Fibroblast of lung (primary cell): ENCODE measurements at regions not wholly inside any gene's neighbourhood (a gene's known extent, or its start where the extent isn't known, plus 50 kb on each side); places are given as distances from the start of the nearest gene placed in this dataset.
A peak's percentile ranks its signal among the peaks of the same experiment; 100 is the strongest.

Experiments used
- DNase-seq, 2 donors: peaks; one replicate each; pipeline versions ENCODE4 v3.0.0 to v3.0.0-alpha.2; 2010; ENCODE audit warnings: low read depth in 2 of 2
- H2AFZ ChIP-seq: 2 replicates; pipeline ENCODE4 v1.5.1; 2012; ENCODE audit warnings: low read length, control low read depth, inconsistent platforms
- H3K27ac ChIP-seq: 2 replicates; pipeline ENCODE4 v1.5.1; 2011; ENCODE audit warnings: low read length, control low read depth; ENCODE audit not compliant: insufficient read depth
- H3K27me3 ChIP-seq: 2 replicates; pipeline ENCODE4 v1.5.1; 2011; ENCODE audit warnings: mild to moderate bottlenecking, low read length; ENCODE audit not compliant: control insufficient read depth, insufficient read depth
- H3K36me3 ChIP-seq: 2 replicates; pipeline ENCODE4 v1.5.1; 2011; ENCODE audit warnings: low read length; ENCODE audit not compliant: control insufficient read depth, insufficient read depth
- H3K4me1 ChIP-seq: 2 replicates; pipeline ENCODE4 v1.5.1; 2011; ENCODE audit warnings: low read length; ENCODE audit not compliant: control insufficient read depth, insufficient read depth; ENCODE audit errors: extremely low read depth
- H3K4me2 ChIP-seq: 2 replicates; pipeline ENCODE4 v1.5.1; 2011; ENCODE audit warnings: low read length, control low read depth; ENCODE audit not compliant: insufficient read depth; ENCODE audit errors: extremely low read depth
- H3K4me3 ChIP-seq, 4 experiments: fragments of 200-600 bp in 1 of 4; sonication (generic) in 1 of 4; replicated peaks in 1 of 4; 2 replicates each; pipeline ENCODE4 v1.5.1; 2011 to 2016; ENCODE audit warnings: low read length in 4 of 4, low read depth in 3 of 4, mild to moderate bottlenecking in 3 of 4, control low read depth in 2 of 4, inconsistent platforms in 1 of 4, mixed read lengths in 1 of 4; ENCODE audit not compliant: insufficient read depth in 1 of 4; ENCODE audit errors: control extremely low read depth in 1 of 4
- H3K79me2 ChIP-seq: 2 replicates; pipeline ENCODE4 v1.5.1; 2012; ENCODE audit warnings: mild to moderate bottlenecking, low read length, inconsistent platforms; ENCODE audit not compliant: control insufficient read depth, insufficient read depth
- H3K9ac ChIP-seq: 2 replicates; pipeline ENCODE4 v1.5.1; 2011; ENCODE audit warnings: mild to moderate bottlenecking, low read length, control low read depth; ENCODE audit not compliant: insufficient read depth
- H3K9me3 ChIP-seq: 2 replicates; pipeline ENCODE4 v1.5.1; 2012; ENCODE audit warnings: low read depth, low read length; ENCODE audit not compliant: control insufficient read depth, insufficient read depth
- H4K20me1 ChIP-seq: 2 replicates; pipeline ENCODE4 v1.5.1; 2011; ENCODE audit warnings: low read length; ENCODE audit not compliant: control insufficient read depth, insufficient read depth; ENCODE audit errors: extremely low read depth
- CTCF ChIP-seq, 2 donors: IDR thresholded peaks in 1 of 2; conservative IDR thresholded peaks in 1 of 2; 1 replicate in 1 of 2; 2 replicates in 1 of 2; pipeline ENCODE4 v1.5.1; 2011 to 2012; ENCODE audit warnings: low read length in 2 of 2, control low read depth in 1 of 2, inconsistent platforms in 1 of 2, low read depth in 1 of 2, mild to moderate bottlenecking in 1 of 2
- EZH2 ChIP-seq: IDR thresholded peaks from 2 replicates; pipeline ENCODE4 v1.5.1; 2012; ENCODE audit warnings: low read length, control low read depth, mild to moderate bottlenecking; ENCODE audit errors: missing control alignments

- Histone ChIP-seq H3K4me1 (no peaks in the 10 kb centered on the region), H3K27ac (no peak overlapping the region), H3K36me3 (no peaks in the 10 kb centered on the region), H4K20me1 (no peaks in the 10 kb centered on the region), H3K4me3 (no peak overlapping the region), H3K27me3 (no peaks in the 10 kb centered on the region), H3K4me2 (no peak overlapping the region), H3K9ac (no peak overlapping the region), H3K9me3 (no peaks in the 10 kb centered on the region), H3K79me2 (no peaks in the 10 kb centered on the region), H2AFZ (no peak overlapping the region)
- TF ChIP-seq EZH2 (no peak), CTCF (conservative IDR thresholded peaks at IDR 0.05 in 1 of 2, IDR thresholded peaks at IDR 0.05 in 1 of 2; ENCODE audit: low read depth in 1 of 2, low read length in 2 of 2) (no peak)
- DNase-seq: peak in 1 of 2 donors; percentile 73
Measured at GRCh38 chr11:120057595-120058581, 80.0 kb downstream of the TRIM29 start.

GRCh38 chr11:120057028-120057330 is 80.9 kb downstream of the TRIM29 start:
- H3K79me2 ChIP-seq: no peaks in the 10 kb centered on the region
- no peaks in the 10 kb centered on the region for H4K20me1 ChIP-seq
- no peaks in the 10 kb centered on the region for H3K4me1 ChIP-seq
- TF ChIP-seq EZH2 (no peak), CTCF (conservative IDR thresholded peaks at IDR 0.05 in 1 of 2, IDR thresholded peaks at IDR 0.05 in 1 of 2; ENCODE audit: low read depth in 1 of 2, low read length in 2 of 2) (no peak)
- no peak overlapping the region for H3K27ac ChIP-seq
- no peak overlapping the region for H3K4me2 ChIP-seq
- no peak overlapping the region for H2AFZ ChIP-seq
- no peak for DNase-seq
- H3K4me3 ChIP-seq: no peak overlapping the region
- no peaks in the 10 kb centered on the region for H3K27me3 ChIP-seq
- H3K9me3 ChIP-seq: no peaks in the 10 kb centered on the region
- no peaks in the 10 kb centered on the region for H3K36me3 ChIP-seq
- no peak overlapping the region for H3K9ac ChIP-seq

- TF ChIP-seq CTCF (conservative IDR thresholded peaks at IDR 0.05 in 1 of 2, IDR thresholded peaks at IDR 0.05 in 1 of 2; ENCODE audit: low read depth in 1 of 2, low read length in 2 of 2) (no peak), EZH2 (no peak)
- no peak overlapping the region for H3K4me2 ChIP-seq
- no peaks in the 10 kb centered on the region for H3K79me2 ChIP-seq
- no peak overlapping the region for H3K4me3 ChIP-seq
- H3K27ac ChIP-seq: no peak overlapping the region
- no peak for DNase-seq
- no peak overlapping the region for H3K9ac ChIP-seq
- no peaks in the 10 kb centered on the region for H4K20me1 ChIP-seq
- H3K27me3 ChIP-seq: no peaks in the 10 kb centered on the region
- no peaks in the 10 kb centered on the region for H3K36me3 ChIP-seq
- no peak overlapping the region for H2AFZ ChIP-seq
- H3K4me1 ChIP-seq: no peaks in the 10 kb centered on the region
- H3K9me3 ChIP-seq: no peaks in the 10 kb centered on the region
Measured at GRCh38 chr11:120056301-120057027, 81.4 kb downstream of the TRIM29 start.
